PC-3 (cell line): ENCODE measurements at regions not wholly inside any gene's neighbourhood (a gene's known extent, or its start where the extent isn't known, plus 50 kb on each side); places are given as distances from the start of the nearest gene placed in this dataset.
A peak's percentile ranks its signal among the peaks of the same experiment; 100 is the strongest.
"Not testable (repeated sequence)": the region's sequence is repeated elsewhere in the genome, so short reads cannot be mapped to it uniquely, and the experiment has no call there.

Source experiments
- ATAC-seq: fragments of 200-7000 bp; cut with Tn5 transposase; 2 replicates; pipeline ENCODE4 v1.9.1; 2020; ENCODE audit warnings: mild to moderate bottlenecking, moderate library complexity
- BruUV-seq: library from RNA; stranded (reverse); fragments of 400-500 nt; replicated peaks from 2 replicates; lab custom pipeline; 2021; lab: Mats Ljungman, UMichigan
- CTCF ChIA-PET: fragments of 300-600 bp; sonication (Branson Sonifier 250); formaldehyde crosslinking; loops from one replicate; lab custom pipeline; 2022; ENCODE audit warnings: antibody characterized with exemption; lab: Charles Lee
- POLR2A ChIA-PET: fragments of 300-600 bp; sonication (Branson Sonifier 250); formaldehyde crosslinking; loops from one replicate; lab custom pipeline; 2022; ENCODE audit warnings: antibody characterized with exemption; ENCODE audit not compliant: unreplicated experiment; lab: Charles Lee
- DNase-seq: peaks from one replicate; pipeline ENCODE4 v3.0.0-alpha.2; 2015
- H2AFZ ChIP-seq: fragments of 300-600 bp; sonication (generic); 2 replicates; pipeline ENCODE4 v1.6.0; 2016; ENCODE audit warnings: antibody characterized with exemption, low read length
- H3F3A ChIP-seq: fragments of 300-600 bp; sonication (generic); one replicate; pipeline ENCODE4 v1.6.0; 2017; ENCODE audit warnings: antibody characterized with exemption, low read length, control low read depth, mild to moderate bottlenecking; ENCODE audit not compliant: unreplicated experiment
- H3K27ac ChIP-seq: fragments of 300-600 bp; sonication (generic); 2 replicates; pipeline ENCODE4 v1.5.1; 2016; ENCODE audit warnings: mild to moderate bottlenecking, low read length
- H3K27me3 ChIP-seq: fragments of 300-600 bp; sonication (generic); 2 replicates; pipeline ENCODE4 v1.6.1; 2016; ENCODE audit warnings: low read length, mixed read lengths
- H3K36me3 ChIP-seq: fragments of 300-600 bp; sonication (generic); 2 replicates; pipeline ENCODE4 v1.6.1; 2016; ENCODE audit warnings: low read depth, mixed run types, low read length, mixed read lengths
- H3K4me1 ChIP-seq: fragments of 300-600 bp; sonication (generic); 2 replicates; pipeline ENCODE4 v1.5.1; 2016; ENCODE audit warnings: low read length; ENCODE audit not compliant: insufficient read depth
- H3K4me2 ChIP-seq: fragments of 300-600 bp; sonication (generic); 2 replicates; pipeline ENCODE4 v1.6.0; 2016; ENCODE audit warnings: low read length
- H3K4me3 ChIP-seq: fragments of 300-600 bp; sonication (generic); 2 replicates; pipeline ENCODE4 v1.5.1; 2016; ENCODE audit warnings: mild to moderate bottlenecking, low read length, mixed read lengths
- H3K79me2 ChIP-seq: fragments of 300-600 bp; sonication (generic); 2 replicates; pipeline ENCODE4 v1.6.1; 2017; ENCODE audit warnings: low read length, mixed read lengths
- H3K9ac ChIP-seq: fragments of 300-600 bp; sonication (generic); 2 replicates; pipeline ENCODE4 v1.6.0; 2016; ENCODE audit warnings: mild to moderate bottlenecking, low read length
- H3K9me2 ChIP-seq: fragments of 300-600 bp; sonication (generic); replicated peaks from 2 replicates; pipeline ENCODE4 v1.6.1; 2016; ENCODE audit warnings: mixed run types, low read length, mixed read lengths
- H3K9me3 ChIP-seq: fragments of 300-600 bp; sonication (generic); 2 replicates; pipeline ENCODE4 v1.6.1; 2016; ENCODE audit warnings: low read length, mixed read lengths
- H4K20me1 ChIP-seq: fragments of 300-600 bp; sonication (generic); 2 replicates; pipeline ENCODE4 v1.6.1; 2016; ENCODE audit warnings: low read length, mixed read lengths
- EZH2 ChIP-seq: fragments of 300-600 bp; sonication (generic); IDR thresholded peaks from one replicate; pipeline ENCODE4 v1.6.1; 2017; ENCODE audit warnings: antibody characterized with exemption, mild to moderate bottlenecking, low read length; ENCODE audit not compliant: unreplicated experiment
- EZH2phosphoT487 ChIP-seq: fragments of 300-600 bp; sonication (generic); IDR thresholded peaks from 2 replicates; pipeline ENCODE4 v1.6.1; 2018; ENCODE audit warnings: mild to moderate bottlenecking, antibody characterized with exemption, low read length, borderline replicate concordance
- intact Hi-C: fragments of 100-400 bp; cut with micrococcal nuclease; formaldehyde crosslinking; loops from 2 replicates; pipeline ENCODE4 v1.9.0; 2023
- TF ChIP-seq, protein P1 (sequence below): fragments of 300-600 bp; sonication (generic); conservative IDR thresholded peaks from 2 replicates; pipeline ENCODE4 v1.5.1; 2017; ENCODE audit warnings: antibody characterized with exemption, low read depth, mild to moderate bottlenecking, low read length

DNA sequence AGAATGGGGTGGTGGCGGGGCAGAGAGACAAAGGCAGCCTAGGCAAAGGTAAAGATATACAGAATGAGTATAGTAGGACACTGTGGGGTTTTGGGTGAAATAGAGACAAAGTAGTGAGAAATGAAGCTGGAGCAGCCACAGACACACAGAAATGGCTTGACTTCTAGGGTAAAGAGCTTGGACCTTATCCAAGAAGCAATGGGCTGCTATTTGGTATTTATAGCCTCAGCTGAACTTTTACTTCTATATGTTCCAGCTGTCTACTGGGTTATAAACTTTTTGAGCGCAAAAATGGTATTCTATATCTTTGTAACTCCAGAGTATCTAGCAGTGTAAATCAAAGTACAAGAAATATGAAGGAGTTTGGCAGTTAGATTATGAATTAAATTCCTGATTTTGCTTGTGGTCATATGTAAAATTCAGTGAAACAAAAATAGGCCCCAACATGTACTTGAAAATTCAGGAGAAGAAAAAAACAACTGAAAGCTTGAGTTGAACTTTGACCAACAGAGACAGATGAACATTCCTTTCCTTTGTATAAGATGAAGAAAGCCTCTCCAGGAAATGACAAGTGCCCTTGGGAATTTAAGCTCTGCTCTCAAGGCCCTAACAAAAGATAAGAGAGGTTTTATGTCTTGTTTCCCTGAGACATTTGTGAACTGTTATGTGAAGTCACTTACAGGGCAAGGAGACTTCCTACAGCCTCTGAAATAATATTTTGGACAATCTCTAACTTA lies 64.6 kb upstream of the XIST start:
- intact Hi-C loops, result no loop called here
- Histone ChIP-seq H3K9ac (no peak overlapping the region), H4K20me1 (no peaks in the 10 kb centered on the region), H3K4me1 (peaks cover 21% of the 10 kb centered on the region), H3K79me2 (no peaks in the 10 kb centered on the region), H3K27ac (peak overlapping the region; percentile 57), H3K36me3 (no peaks in the 10 kb centered on the region), H3K4me2 (peak overlapping the region; percentile 59), H3K4me3 (0 out of 2 replicates have a peak overlapping the region, but pooled peaks have one; percentile 16), H3K27me3 (no peaks in the 10 kb centered on the region), H3K9me2 (no peaks in the 10 kb centered on the region), H3K9me3 (no peaks in the 10 kb centered on the region), H2AFZ (0 out of 2 replicates have a peak overlapping the region, but pooled peaks have one; percentile 4), H3F3A (no peaks in the 10 kb centered on the region)
- TF ChIP-seq, protein P1, sequence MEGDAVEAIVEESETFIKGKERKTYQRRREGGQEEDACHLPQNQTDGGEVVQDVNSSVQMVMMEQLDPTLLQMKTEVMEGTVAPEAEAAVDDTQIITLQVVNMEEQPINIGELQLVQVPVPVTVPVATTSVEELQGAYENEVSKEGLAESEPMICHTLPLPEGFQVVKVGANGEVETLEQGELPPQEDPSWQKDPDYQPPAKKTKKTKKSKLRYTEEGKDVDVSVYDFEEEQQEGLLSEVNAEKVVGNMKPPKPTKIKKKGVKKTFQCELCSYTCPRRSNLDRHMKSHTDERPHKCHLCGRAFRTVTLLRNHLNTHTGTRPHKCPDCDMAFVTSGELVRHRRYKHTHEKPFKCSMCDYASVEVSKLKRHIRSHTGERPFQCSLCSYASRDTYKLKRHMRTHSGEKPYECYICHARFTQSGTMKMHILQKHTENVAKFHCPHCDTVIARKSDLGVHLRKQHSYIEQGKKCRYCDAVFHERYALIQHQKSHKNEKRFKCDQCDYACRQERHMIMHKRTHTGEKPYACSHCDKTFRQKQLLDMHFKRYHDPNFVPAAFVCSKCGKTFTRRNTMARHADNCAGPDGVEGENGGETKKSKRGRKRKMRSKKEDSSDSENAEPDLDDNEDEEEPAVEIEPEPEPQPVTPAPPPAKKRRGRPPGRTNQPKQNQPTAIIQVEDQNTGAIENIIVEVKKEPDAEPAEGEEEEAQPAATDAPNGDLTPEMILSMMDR, result no peak
- TF ChIP-seq EZH2phosphoT487 (no peak), EZH2 (no peak)
- ChIA-PET POLR2A (no interaction called here), CTCF (interaction anchor here (0.7 kb wide), 1 partner anchor 26 kb away, joined by 3 read pairs; no protein-coding TSS in a partner anchor)
- BruUV-seq, result no TSS peak
- peak; percentile 95 for ATAC-seq
- DNase-seq, result peak; percentile 83

DNA sequence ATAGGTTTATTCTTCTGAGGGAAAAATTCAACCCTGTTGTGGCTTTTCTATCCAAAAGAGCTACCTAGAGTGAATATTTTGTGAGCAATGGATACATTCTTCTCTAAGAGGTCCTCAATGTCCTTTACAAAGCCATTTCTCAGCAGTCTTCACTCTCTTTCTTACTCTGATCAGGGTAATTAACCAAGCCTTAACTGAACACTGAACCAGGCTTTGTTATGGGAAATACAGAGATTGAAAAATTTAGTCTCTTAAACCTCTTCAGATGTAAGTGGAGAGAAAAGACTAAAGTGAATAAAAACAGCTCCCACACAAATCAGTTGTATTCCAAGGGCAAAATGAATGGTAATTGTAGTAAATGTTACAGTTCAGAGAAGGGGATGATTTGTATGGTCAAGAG lies 64.0 kb upstream of the XIST start:
- Histone ChIP-seq H3K27ac (no peak overlapping the region), H3K4me2 (peak overlapping the region; percentile 59), H3K4me3 (no peak overlapping the region), H4K20me1 (no peaks in the 10 kb centered on the region), H3F3A (no peaks in the 10 kb centered on the region), H3K4me1 (peaks cover 21% of the 10 kb centered on the region), H3K9me3 (no peaks in the 10 kb centered on the region), H3K36me3 (no peaks in the 10 kb centered on the region), H3K9me2 (no peaks in the 10 kb centered on the region), H2AFZ (0 out of 2 replicates have a peak overlapping the region, but pooled peaks have one; percentile 4), H3K27me3 (no peaks in the 10 kb centered on the region), H3K9ac (no peak overlapping the region), H3K79me2 (no peaks in the 10 kb centered on the region)
- intact Hi-C loops, result no loop called here
- ChIA-PET CTCF (no interaction called here), POLR2A (no interaction called here)
- ATAC-seq (no peak), DNase-seq (no peak)
- TF ChIP-seq, protein P1, result no peak
- TF ChIP-seq EZH2 (no peak), EZH2phosphoT487 (no peak)
- no TSS peak for BruUV-seq

DNA sequence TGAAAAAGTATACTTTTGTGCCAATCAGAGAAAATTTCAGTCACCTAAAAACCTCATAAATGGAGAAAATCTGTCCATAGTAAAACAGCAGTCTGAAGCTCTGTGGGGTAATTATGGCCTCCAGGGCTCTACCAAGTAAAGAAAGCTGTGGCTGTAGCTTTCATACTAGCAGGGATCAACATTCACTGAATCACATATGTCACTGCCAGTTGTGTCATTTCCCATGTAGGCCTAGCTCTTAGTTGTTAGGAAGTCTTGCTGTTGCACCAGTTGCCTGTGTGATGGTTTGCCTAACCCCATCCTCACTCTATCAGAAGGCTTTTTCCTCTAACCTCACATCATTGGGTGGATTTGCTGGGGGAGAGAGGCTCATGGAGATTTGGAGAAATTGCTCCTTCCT lies 62.3 kb upstream of the XIST start:
- H3K79me2 ChIP-seq, DNase-seq, H3K27ac ChIP-seq, H3K4me3 ChIP-seq, H3K9me2 ChIP-seq, H3K27me3 ChIP-seq, BruUV-seq, POLR2A ChIA-PET, H3K9ac ChIP-seq, H3K9me3 ChIP-seq, H3F3A ChIP-seq, ATAC-seq, intact Hi-C loops, H3K36me3 ChIP-seq, H4K20me1 ChIP-seq, CTCF ChIA-PET, H2AFZ ChIP-seq, H3K4me2 ChIP-seq: not testable (repeated sequence)
- H3K4me1 ChIP-seq, result peaks cover 21% of the 10 kb centered on the region
